OCI-LY3 (cell line): ENCODE measurements at regions not wholly inside any gene's neighbourhood (a gene's known extent, or its start where the extent isn't known, plus 50 kb on each side); places are given as distances from the start of the nearest gene placed in this dataset.

Source experiments
- EZH2phosphoT487 ChIP-seq: fragments of 200-600 bp; shearing (Covaris generic); IDR thresholded peaks from 2 replicates; pipeline ENCODE4 v1.6.1; 2018; ENCODE audit warnings: antibody characterized with exemption, mixed run types, low read depth
- TF ChIP-seq, protein P1 (sequence below): fragments of 200-600, 300-600 bp; sonication (generic); IDR thresholded peaks from 2 replicates; pipeline ENCODE4 v1.5.1; 2014; ENCODE audit warnings: antibody characterized with exemption, low read length, low read depth

DNA sequence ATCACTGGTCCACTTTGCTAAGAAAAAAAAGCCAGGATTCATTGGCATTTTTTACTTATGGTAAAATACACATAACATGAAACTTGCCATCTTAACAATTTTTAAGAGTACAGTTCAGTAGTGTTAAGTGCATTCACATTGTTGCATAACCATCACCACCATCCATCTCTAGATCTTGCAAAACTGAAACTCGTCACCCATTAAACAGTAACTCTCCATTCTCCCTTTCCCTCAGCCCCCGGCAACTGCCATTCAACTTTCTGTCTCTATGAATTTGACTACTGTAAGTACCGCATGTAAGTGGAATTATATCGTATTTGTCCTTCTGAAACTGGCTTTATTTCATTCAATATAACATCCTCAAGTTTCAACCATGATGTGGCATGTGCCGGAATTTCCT, 56.3 kb upstream of the LNX1 start:
- TF ChIP-seq, protein P1, sequence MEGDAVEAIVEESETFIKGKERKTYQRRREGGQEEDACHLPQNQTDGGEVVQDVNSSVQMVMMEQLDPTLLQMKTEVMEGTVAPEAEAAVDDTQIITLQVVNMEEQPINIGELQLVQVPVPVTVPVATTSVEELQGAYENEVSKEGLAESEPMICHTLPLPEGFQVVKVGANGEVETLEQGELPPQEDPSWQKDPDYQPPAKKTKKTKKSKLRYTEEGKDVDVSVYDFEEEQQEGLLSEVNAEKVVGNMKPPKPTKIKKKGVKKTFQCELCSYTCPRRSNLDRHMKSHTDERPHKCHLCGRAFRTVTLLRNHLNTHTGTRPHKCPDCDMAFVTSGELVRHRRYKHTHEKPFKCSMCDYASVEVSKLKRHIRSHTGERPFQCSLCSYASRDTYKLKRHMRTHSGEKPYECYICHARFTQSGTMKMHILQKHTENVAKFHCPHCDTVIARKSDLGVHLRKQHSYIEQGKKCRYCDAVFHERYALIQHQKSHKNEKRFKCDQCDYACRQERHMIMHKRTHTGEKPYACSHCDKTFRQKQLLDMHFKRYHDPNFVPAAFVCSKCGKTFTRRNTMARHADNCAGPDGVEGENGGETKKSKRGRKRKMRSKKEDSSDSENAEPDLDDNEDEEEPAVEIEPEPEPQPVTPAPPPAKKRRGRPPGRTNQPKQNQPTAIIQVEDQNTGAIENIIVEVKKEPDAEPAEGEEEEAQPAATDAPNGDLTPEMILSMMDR = no peak
- TF ChIP-seq EZH2phosphoT487 = no peak
